Activated CD4-positive, alpha-beta T cell treated with anti-CD3 and anti-CD28 coated beads, Interleukin-2, Interleukin-6, amounts not matched to agents 100 ng/mL and 50 ng/mL, durations not matched to agents 16 hours and 8 hours (primary cell): ENCODE measurements at regions not wholly inside any gene's neighbourhood (a gene's known extent, or its start where the extent isn't known, plus 50 kb on each side); places are given as distances from the start of the nearest gene placed in this dataset.
"Not testable (repeated sequence)": the region's sequence is repeated elsewhere in the genome, so short reads cannot be mapped to it uniquely, and the experiment has no call there.

Experiments used
- DNase-seq: peaks from one replicate; pipeline ENCODE4 v3.0.0-alpha.2; 2020

- no peak for DNase-seq
Observed at GRCh38 chr10:130929422-130930325, 381.8 kb downstream of the TCERG1L start.

- no peak for DNase-seq
Observed at GRCh38 chr10:130930821-130931220, 380.7 kb downstream of the TCERG1L start.

GRCh38 chr10:130931256-130931655 lies 380.3 kb downstream of the TCERG1L start:
- no peak for DNase-seq

- DNase-seq, result no peak
Observed at GRCh38 chr10:130932326-130933007, 379.1 kb downstream of the TCERG1L start.

- DNase-seq, result no peak
Observed at GRCh38 chr10:130933008-130933390, 378.5 kb downstream of the TCERG1L start.

- no peak for DNase-seq
Observed at GRCh38 chr10:130934293-130935127, 377.0 kb downstream of the TCERG1L start.

GRCh38 chr10:130935128-130935439 lies 376.4 kb downstream of the TCERG1L start:
- DNase-seq, result no peak

- no peak for DNase-seq
Observed at GRCh38 chr10:130935897-130936550, 375.5 kb downstream of the TCERG1L start.

- DNase-seq, result no peak
Observed at GRCh38 chr10:130936851-130937250, 374.7 kb downstream of the TCERG1L start.

GRCh38 chr10:130938051-130938450 lies 373.5 kb downstream of the TCERG1L start:
- no peak for DNase-seq

- DNase-seq, result not testable (repeated sequence)
Observed at GRCh38 chr10:130938891-130939290, 372.6 kb downstream of the TCERG1L start.

GRCh38 chr10:130941886-130942285 lies 369.6 kb downstream of the TCERG1L start:
- DNase-seq, result no peak

GRCh38 chr10:130952086-130952485 lies 359.4 kb downstream of the TCERG1L start:
- no peak for DNase-seq

GRCh38 chr10:130954326-130954905 lies 357.1 kb downstream of the TCERG1L start:
- DNase-seq, result no peak

GRCh38 chr10:130956251-130956650 lies 355.3 kb downstream of the TCERG1L start:
- no peak for DNase-seq

GRCh38 chr10:130957423-130957822 lies 354.1 kb downstream of the TCERG1L start:
- DNase-seq, result no peak

- no peak for DNase-seq
Observed at GRCh38 chr10:130958003-130958402, 353.5 kb downstream of the TCERG1L start.

GRCh38 chr10:130958981-130959751 lies 352.4 kb downstream of the TCERG1L start:
- DNase-seq, result no peak

GRCh38 chr10:130959752-130960195 lies 351.7 kb downstream of the TCERG1L start:
- DNase-seq, result no peak

- no peak for DNase-seq
Observed at GRCh38 chr10:130960531-130960930, 351.0 kb downstream of the TCERG1L start.

- no peak for DNase-seq
Observed at GRCh38 chr10:130961506-130962239, 349.8 kb downstream of the TCERG1L start.
